B cell (primary cell): ENCODE measurements at regions not wholly inside any gene's neighbourhood (a gene's known extent, or its start where the extent isn't known, plus 50 kb on each side); places are given as distances from the start of the nearest gene placed in this dataset.

Source experiments
- ATAC-seq: fragments of 200-7000 bp; cut with Tn5 transposase; one replicate; pipeline ENCODE4 v1.10.0; 2021; ENCODE audit warnings: low read depth, mild to moderate bottlenecking, moderate number of reproducible peaks, moderate library complexity
- CTCF ChIA-PET: fragments of 350-600 bp; sonication (Branson Sonifier 250); formaldehyde crosslinking; loops from one replicate; lab custom pipeline; 2021; ENCODE audit warnings: antibody characterized with exemption, inconsistent platforms; lab: Charles Lee
- POLR2A ChIA-PET: fragments of 350-600 bp; sonication (Branson Sonifier 250); formaldehyde crosslinking; loops from one replicate; lab custom pipeline; 2021; ENCODE audit warnings: antibody characterized with exemption; lab: Charles Lee
- DNase-seq: peaks from one replicate; pipeline ENCODE4 v3.0.0; 2013
- H2AFZ ChIP-seq: 2 replicates; pipeline ENCODE4 v1.6.1; 2012; ENCODE audit warnings: mild to moderate bottlenecking, low read depth, low read length; ENCODE audit not compliant: insufficient read depth, poor library complexity, severe bottlenecking
- H3K27ac ChIP-seq, 2 donors: 1 replicate in 1 of 2; 2 replicates in 1 of 2; pipeline ENCODE4 v1.5.1; 2012 to 2013; ENCODE audit warnings: low read length in 2 of 2, mild to moderate bottlenecking in 2 of 2, moderate library complexity in 1 of 2
- H3K27me3 ChIP-seq, 4 experiments: fragments of 200-600 bp in 1 of 4; sonication (generic) in 1 of 4; replicated peaks in 1 of 4; 1 replicate in 2 of 4; 2 replicates in 2 of 4; pipeline versions ENCODE4 v1.6.1 to v1.7.0; 2013 to 2016; ENCODE audit warnings: low read length in 3 of 4, mild to moderate bottlenecking in 2 of 4, mixed read lengths in 1 of 4, moderate library complexity in 1 of 4; ENCODE audit not compliant: insufficient read depth in 4 of 4, control insufficient read depth in 3 of 4; ENCODE audit errors: control extremely low read depth in 1 of 4
- H3K36me3 ChIP-seq, 2 experiments: replicated peaks in 1 of 2; 1 replicate in 1 of 2; 2 replicates in 1 of 2; pipeline versions ENCODE4 v1.6.1 to v1.7.1; 2013; ENCODE audit warnings: low read length in 1 of 2; ENCODE audit not compliant: insufficient read depth in 2 of 2, control insufficient read depth in 1 of 2; ENCODE audit errors: control extremely low read depth in 1 of 2, extremely low read depth in 1 of 2
- H3K4me1 ChIP-seq, 2 donors: fragments of 200-600 bp in 1 of 2; sonication (generic) in 1 of 2; 1 replicate in 1 of 2; 2 replicates in 1 of 2; pipeline versions ENCODE4 v1.5.1 to v1.6.1; 2013 to 2017; ENCODE audit warnings: low read length in 2 of 2; ENCODE audit not compliant: control insufficient read depth in 2 of 2, insufficient read depth in 2 of 2
- H3K4me2 ChIP-seq: replicated peaks from 2 replicates; pipeline ENCODE3; 2012; ENCODE audit warnings: mild to moderate bottlenecking, low read depth, low read length; ENCODE audit not compliant: poor library complexity, severe bottlenecking
- H3K4me3 ChIP-seq, 5 experiments: fragments of 200-600 bp in 1 of 5; sonication (generic) in 1 of 5; 1 replicate in 3 of 5; 2 replicates in 2 of 5; pipeline versions ENCODE4 v1.5.1 to v1.7.0; 2011 to 2016; ENCODE audit warnings: low read length in 4 of 5, mild to moderate bottlenecking in 4 of 5, low read depth in 2 of 5, control low read depth in 1 of 5, moderate library complexity in 1 of 5; ENCODE audit not compliant: insufficient read depth in 1 of 5; ENCODE audit errors: control extremely low read depth in 1 of 5, extremely low read depth in 1 of 5
- H3K79me2 ChIP-seq: fragments of 200-600 bp; sonication (generic); one replicate; pipeline ENCODE4 v1.6.0; 2016; ENCODE audit warnings: low read length; ENCODE audit not compliant: control insufficient read depth, insufficient read depth
- H3K9ac ChIP-seq: fragments of 200-600 bp; sonication (generic); 2 replicates; pipeline ENCODE4 v1.6.1; 2017; ENCODE audit warnings: mild to moderate bottlenecking, low read length, moderate library complexity
- H3K9me3 ChIP-seq, 3 donors: one replicate each; pipeline versions ENCODE4 v1.6.1 to v1.7.1; 2013; ENCODE audit warnings: low read length in 2 of 3; ENCODE audit not compliant: control insufficient read depth in 2 of 3, insufficient read depth in 1 of 3; ENCODE audit errors: control extremely low read depth in 1 of 3
- H4K20me1 ChIP-seq: 2 replicates; pipeline ENCODE4 v1.6.0; 2012; ENCODE audit warnings: mild to moderate bottlenecking, low read length; ENCODE audit not compliant: insufficient read depth, control insufficient read depth, poor library complexity, severe bottlenecking
- H3K27ac Mint-ChIP-seq: one replicate; pipeline ENCODE4 v1.8.0; 2021; ENCODE audit warnings: mixed read lengths
- H3K27me3 Mint-ChIP-seq: one replicate; pipeline ENCODE4 v1.8.0; 2021; ENCODE audit warnings: mixed read lengths
- H3K4me1 Mint-ChIP-seq: one replicate; pipeline ENCODE4 v1.8.0; 2021; ENCODE audit warnings: mixed read lengths
- H3K4me3 Mint-ChIP-seq: one replicate; pipeline ENCODE4 v1.8.0; 2021; ENCODE audit warnings: mixed read lengths
- H3K9me3 Mint-ChIP-seq: one replicate; pipeline ENCODE4 v1.8.0; 2022; ENCODE audit warnings: mixed read lengths; ENCODE audit not compliant: insufficient read depth
- CTCF ChIP-seq: fragments of 200-600 bp; IDR thresholded peaks from one replicate; pipeline ENCODE4 v1.8.0; 2022; ENCODE audit warnings: antibody characterized with exemption, mild to moderate bottlenecking
- EZH2 ChIP-seq: IDR thresholded peaks from 2 replicates; pipeline ENCODE4 v1.6.1; 2012; ENCODE audit warnings: borderline replicate concordance, low read depth, mild to moderate bottlenecking, moderate library complexity, low read length; ENCODE audit not compliant: insufficient read depth, poor library complexity, severe bottlenecking
- WGBS: methylation state at CpG from one replicate; pipeline ENCODE4 v1.1.5; 2013; ENCODE audit warnings: missing lambda C conversion rate; ENCODE audit not compliant: insufficient coverage; 5-methylcytosine and 5-hydroxymethylcytosine counted together
- intact Hi-C: fragments of 100-400 bp; cut with micrococcal nuclease; formaldehyde crosslinking; loops from one replicate; pipeline ENCODE4 v1.10.0; 2022

- ChIA-PET CTCF (no interaction called here), POLR2A (no interaction called here)
- Histone ChIP-seq H3K27ac (no peak overlapping the region), H4K20me1 (no peaks in the 10 kb centered on the region), H3K79me2 (no peaks in the 10 kb centered on the region), H2AFZ (no peak overlapping the region), H3K9ac (no peak overlapping the region), H3K9me3 (no peaks in the 10 kb centered on the region), H3K4me1 (no peaks in the 10 kb centered on the region), H3K4me2 (no peak overlapping the region), H3K36me3 (no peaks in the 10 kb centered on the region), H3K4me3 (no peak overlapping the region), H3K27me3 (peaks cover 0 to 10% (median 2%) of the 10 kb centered on the region in 4 experiments)
- no peaks in the 10 kb centered on the region for H3K9me3 Mint-ChIP-seq
- WGBS: 93% methylated on average over 15 of the region's 17 CpGs
- no peaks in the 10 kb centered on the region for H3K4me1 Mint-ChIP-seq
- no peak for ATAC-seq
- intact Hi-C loops: no loop called here
- no peak overlapping the region for H3K27ac Mint-ChIP-seq
- H3K4me3 Mint-ChIP-seq: no peak overlapping the region
- TF ChIP-seq CTCF (no peak), EZH2 (no peak)
- H3K27me3 Mint-ChIP-seq: peaks cover 20% of the 10 kb centered on the region
- DNase-seq: no peak
Observed at GRCh38 chr20:50278684-50279531, 88.3 kb downstream of the CEBPB start.

GRCh38 chr20:50279988-50280850, 89.6 kb downstream of the CEBPB start:
- Histone ChIP-seq H3K4me2 (no peak overlapping the region), H3K36me3 (no peaks in the 10 kb centered on the region), H3K4me3 (no peak overlapping the region), H3K79me2 (no peaks in the 10 kb centered on the region), H4K20me1 (no peaks in the 10 kb centered on the region), H3K4me1 (peaks cover 6 to 7% of the 10 kb centered on the region in 2 donors), H3K9ac (no peak overlapping the region), H3K9me3 (no peaks in the 10 kb centered on the region), H3K27me3 (peaks cover 0 to 7% (median under 1%) of the 10 kb centered on the region in 4 experiments), H2AFZ (no peak overlapping the region), H3K27ac (no peak overlapping the region)
- 91% methylated on average over 5 of the region's 8 CpGs for WGBS
- CTCF ChIA-PET: no interaction called here
- Mint-ChIP-seq H3K9me3 (no peaks in the 10 kb centered on the region), H3K27me3 (peaks cover 14% of the 10 kb centered on the region), H3K4me1 (peaks cover 3% of the 10 kb centered on the region), H3K27ac (no peak overlapping the region), H3K4me3 (no peak overlapping the region)
- DNase-seq (no peak), ATAC-seq (no peak)
- TF ChIP-seq EZH2 (no peak), CTCF (no peak)
- intact Hi-C loops: no loop called here
- POLR2A ChIA-PET: no interaction called here
